Bronchial epithelial cell (primary cell): ENCODE measurements at regions not wholly inside any gene's neighbourhood (a gene's known extent, or its start where the extent isn't known, plus 50 kb on each side); places are given as distances from the start of the nearest gene placed in this dataset.

Experiments used
- DNase-seq: peaks from one replicate; pipeline ENCODE4 v3.0.0-alpha.2; 2010; ENCODE audit warnings: low read depth
- FAIRE-seq: peaks from 2 replicates; lab custom pipeline; 2011; peaks lifted over from hg19 to GRCh38; lab: Jason Lieb, UNC
- H3K27me3 ChIP-seq: 2 replicates; pipeline ENCODE4 v1.5.1; 2011; ENCODE audit warnings: low read length; ENCODE audit not compliant: control insufficient read depth, insufficient read depth
- H3K36me3 ChIP-seq: 2 replicates; pipeline ENCODE4 v1.5.1; 2011; ENCODE audit warnings: low read length; ENCODE audit not compliant: control insufficient read depth, insufficient read depth
- H3K4me3 ChIP-seq: 2 replicates; pipeline ENCODE4 v1.5.1; 2011; ENCODE audit warnings: mild to moderate bottlenecking, low read depth, low read length, control low read depth
- CTCF ChIP-seq: IDR thresholded peaks from 2 replicates; pipeline ENCODE4 v1.5.1; 2011; ENCODE audit warnings: mild to moderate bottlenecking, moderate library complexity, low read length, control low read depth, inconsistent platforms; ENCODE audit not compliant: insufficient read depth, severe bottlenecking

- no peaks in the 10 kb centered on the region for H3K36me3 ChIP-seq
- no peak overlapping the region for H3K4me3 ChIP-seq
- no peaks in the 10 kb centered on the region for H3K27me3 ChIP-seq
- FAIRE-seq: no peak
- DNase-seq: no peak
- TF ChIP-seq CTCF: no peak
These were observed 233.7 kb upstream of the SDK2 start for GRCh38 chr17:73877962-73878361.

- Histone ChIP-seq H3K36me3 (no peaks in the 10 kb centered on the region), H3K27me3 (no peaks in the 10 kb centered on the region), H3K4me3 (no peak overlapping the region)
- TF ChIP-seq CTCF: no peak
- DNase-seq (no peak), FAIRE-seq (no peak)
These were observed 234.7 kb upstream of the SDK2 start for GRCh38 chr17:73878923-73879322.

GRCh38 chr17:73879987-73880386, 235.7 kb upstream of the SDK2 start:
- FAIRE-seq (no peak), DNase-seq (no peak)
- H3K4me3 ChIP-seq: no peak overlapping the region
- H3K36me3 ChIP-seq: no peaks in the 10 kb centered on the region
- no peaks in the 10 kb centered on the region for H3K27me3 ChIP-seq
- TF ChIP-seq CTCF: no peak

GRCh38 chr17:73882590-73882989, 238.3 kb upstream of the SDK2 start:
- Histone ChIP-seq H3K4me3 (no peak overlapping the region), H3K36me3 (no peaks in the 10 kb centered on the region), H3K27me3 (no peaks in the 10 kb centered on the region)
- FAIRE-seq: no peak
- TF ChIP-seq CTCF: no peak
- DNase-seq: no peak

- H3K36me3 ChIP-seq: no peaks in the 10 kb centered on the region
- no peak for DNase-seq
- TF ChIP-seq CTCF: no peak
- no peak overlapping the region for H3K4me3 ChIP-seq
- no peak for FAIRE-seq
- H3K27me3 ChIP-seq: no peaks in the 10 kb centered on the region
These were observed 238.9 kb upstream of the SDK2 start for GRCh38 chr17:73883175-73883574.

GRCh38 chr17:73887739-73888138, 243.5 kb upstream of the SDK2 start:
- Histone ChIP-seq H3K27me3 (no peaks in the 10 kb centered on the region), H3K4me3 (no peak overlapping the region), H3K36me3 (no peaks in the 10 kb centered on the region)
- no peak for TF ChIP-seq CTCF
- DNase-seq (no peak), FAIRE-seq (no peak)
